GM12872 (cell line): ENCODE measurements at regions not wholly inside any gene's neighbourhood (a gene's known extent, or its start where the extent isn't known, plus 50 kb on each side); places are given as distances from the start of the nearest gene placed in this dataset.

Source experiments
- TF ChIP-seq, protein P1 (sequence below): IDR thresholded peaks from 3 replicates; pipeline ENCODE4 v1.5.1; 2011; ENCODE audit warnings: low read depth, mild to moderate bottlenecking, low read length, moderate library complexity; ENCODE audit not compliant: insufficient read depth

DNA sequence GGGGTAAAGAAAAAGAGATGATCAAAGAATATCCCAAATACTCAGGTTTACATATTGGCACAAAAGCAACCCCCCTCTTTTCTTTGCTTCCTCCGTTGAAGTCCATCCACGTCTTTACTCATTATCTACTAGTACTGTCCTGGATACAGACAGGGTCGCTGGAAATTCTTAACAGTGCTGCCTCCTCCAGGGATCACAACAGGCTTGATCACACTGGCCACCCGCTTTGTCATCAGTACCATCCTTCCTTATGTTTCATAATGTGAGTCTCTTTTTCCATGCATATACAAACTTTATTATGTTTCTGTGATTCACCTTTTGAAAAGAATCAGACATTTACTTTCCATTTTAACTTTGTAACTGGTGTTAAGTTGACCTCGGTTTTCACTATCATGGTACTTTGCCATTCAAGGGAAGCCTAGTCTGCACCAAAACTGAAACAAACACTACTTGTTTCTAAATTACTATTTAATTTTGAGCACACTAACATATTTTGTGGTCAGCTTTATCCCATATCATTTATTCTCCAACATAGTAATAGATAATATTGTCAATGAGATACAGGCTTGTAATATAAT, 387.5 kb upstream of the PPP1R2C start:
- TF ChIP-seq, protein P1, sequence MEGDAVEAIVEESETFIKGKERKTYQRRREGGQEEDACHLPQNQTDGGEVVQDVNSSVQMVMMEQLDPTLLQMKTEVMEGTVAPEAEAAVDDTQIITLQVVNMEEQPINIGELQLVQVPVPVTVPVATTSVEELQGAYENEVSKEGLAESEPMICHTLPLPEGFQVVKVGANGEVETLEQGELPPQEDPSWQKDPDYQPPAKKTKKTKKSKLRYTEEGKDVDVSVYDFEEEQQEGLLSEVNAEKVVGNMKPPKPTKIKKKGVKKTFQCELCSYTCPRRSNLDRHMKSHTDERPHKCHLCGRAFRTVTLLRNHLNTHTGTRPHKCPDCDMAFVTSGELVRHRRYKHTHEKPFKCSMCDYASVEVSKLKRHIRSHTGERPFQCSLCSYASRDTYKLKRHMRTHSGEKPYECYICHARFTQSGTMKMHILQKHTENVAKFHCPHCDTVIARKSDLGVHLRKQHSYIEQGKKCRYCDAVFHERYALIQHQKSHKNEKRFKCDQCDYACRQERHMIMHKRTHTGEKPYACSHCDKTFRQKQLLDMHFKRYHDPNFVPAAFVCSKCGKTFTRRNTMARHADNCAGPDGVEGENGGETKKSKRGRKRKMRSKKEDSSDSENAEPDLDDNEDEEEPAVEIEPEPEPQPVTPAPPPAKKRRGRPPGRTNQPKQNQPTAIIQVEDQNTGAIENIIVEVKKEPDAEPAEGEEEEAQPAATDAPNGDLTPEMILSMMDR = no peak

- TF ChIP-seq, protein P1 = no peak
Measured at GRCh38 chrX:43166874-43167273, 388.9 kb upstream of the PPP1R2C start.

- TF ChIP-seq, protein P1 = no peak
Measured at GRCh38 chrX:43175434-43175833, 397.5 kb upstream of the PPP1R2C start.

DNA sequence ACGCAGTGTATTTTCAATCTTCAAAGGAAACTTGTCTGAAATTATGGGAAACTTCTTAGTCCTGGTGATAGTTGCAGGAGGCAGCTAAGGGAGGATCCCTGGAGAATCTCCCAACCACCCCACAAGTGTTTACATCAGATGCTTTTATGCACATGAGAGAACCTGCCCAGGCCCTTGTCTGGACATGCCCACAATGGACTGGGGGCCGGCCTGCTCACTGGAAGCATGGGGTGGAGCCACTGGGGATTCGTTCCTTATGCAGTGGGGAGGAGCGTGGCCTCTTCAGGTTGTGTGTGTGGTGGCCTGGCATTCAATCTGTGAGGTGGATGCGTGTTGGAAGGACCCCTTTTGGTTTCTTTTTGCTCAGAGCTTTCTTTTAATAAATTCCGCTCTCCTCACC, 398.7 kb upstream of the PPP1R2C start:
- TF ChIP-seq, protein P1 = no peak

DNA sequence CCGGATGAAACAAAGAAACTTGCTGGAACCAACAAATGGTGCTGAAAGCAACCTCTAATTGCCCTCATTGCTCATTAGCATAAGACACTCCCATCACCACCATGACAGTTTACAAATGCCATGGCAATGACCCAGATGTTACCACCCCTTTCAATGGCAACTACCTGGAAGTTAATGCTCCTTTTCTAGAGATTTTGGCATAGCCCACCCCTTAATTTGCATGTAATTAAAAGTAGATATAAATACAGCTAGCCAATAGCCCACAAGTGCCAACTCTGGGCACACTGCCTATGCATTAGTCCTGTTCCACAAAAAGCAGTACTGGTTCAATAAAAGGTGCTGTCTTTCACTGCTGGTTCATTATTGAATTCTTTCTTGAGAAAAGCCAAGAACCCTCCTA, 410.3 kb upstream of the PPP1R2C start:
- TF ChIP-seq, protein P1 = no peak

GRCh38 chrX:43211570-43211969, 433.6 kb upstream of the PPP1R2C start:
- TF ChIP-seq, protein P1 = no peak

GRCh38 chrX:43218198-43218597, 437.9 kb upstream of the MAOA start:
- TF ChIP-seq, protein P1 = no peak
